ENCODE measurements at regions not wholly inside any gene's neighbourhood (a gene's known extent, or its start where the extent isn't known, plus 50 kb on each side); places are given as distances from the start of the nearest gene placed in this dataset.

GRCh38 chr5:116386633-116387032, 188.0 kb downstream of the SEMA6A start:
- no peak overlapping the region for H3K4me3 Mint-ChIP-seq (ENCODE audit: unreplicated experiment)
- no TSS peak for BruUV-seq (replicated peaks)
- intact Hi-C loops (cut with micrococcal nuclease; ENCODE audit: unreplicated experiment) = no loop called here
- Histone ChIP-seq H3K4me3 (ENCODE audit: low read depth, low read length) (no peak overlapping the region), H3K4me1 (no peaks in the 10 kb centered on the region), H3K36me3 (ENCODE audit: control insufficient read depth, insufficient read depth, low read length) (no peaks in the 10 kb centered on the region), H3K27me3 (replicated peaks; ENCODE audit: control insufficient read depth, insufficient read depth, low read length) (no peaks in the 10 kb centered on the region), H3K9me3 (no peaks in the 10 kb centered on the region; the same call in 1 of the 2 replicates)
- POLR2A ChIA-PET = no interaction called here
- TF ChIP-seq, protein P1, sequence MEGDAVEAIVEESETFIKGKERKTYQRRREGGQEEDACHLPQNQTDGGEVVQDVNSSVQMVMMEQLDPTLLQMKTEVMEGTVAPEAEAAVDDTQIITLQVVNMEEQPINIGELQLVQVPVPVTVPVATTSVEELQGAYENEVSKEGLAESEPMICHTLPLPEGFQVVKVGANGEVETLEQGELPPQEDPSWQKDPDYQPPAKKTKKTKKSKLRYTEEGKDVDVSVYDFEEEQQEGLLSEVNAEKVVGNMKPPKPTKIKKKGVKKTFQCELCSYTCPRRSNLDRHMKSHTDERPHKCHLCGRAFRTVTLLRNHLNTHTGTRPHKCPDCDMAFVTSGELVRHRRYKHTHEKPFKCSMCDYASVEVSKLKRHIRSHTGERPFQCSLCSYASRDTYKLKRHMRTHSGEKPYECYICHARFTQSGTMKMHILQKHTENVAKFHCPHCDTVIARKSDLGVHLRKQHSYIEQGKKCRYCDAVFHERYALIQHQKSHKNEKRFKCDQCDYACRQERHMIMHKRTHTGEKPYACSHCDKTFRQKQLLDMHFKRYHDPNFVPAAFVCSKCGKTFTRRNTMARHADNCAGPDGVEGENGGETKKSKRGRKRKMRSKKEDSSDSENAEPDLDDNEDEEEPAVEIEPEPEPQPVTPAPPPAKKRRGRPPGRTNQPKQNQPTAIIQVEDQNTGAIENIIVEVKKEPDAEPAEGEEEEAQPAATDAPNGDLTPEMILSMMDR (IDR thresholded peaks at IDR 0.05; ENCODE audit: insufficient read depth in 1 of 2, low read depth in 1 of 2, low read length in 1 of 2, severe bottlenecking in 1 of 2, unreplicated experiment in 1 of 2) = no peak
- peaks cover under 1% of the 10 kb centered on the region for H3K36me3 Mint-ChIP-seq (ENCODE audit: insufficient read depth, unreplicated experiment)
- CTCF ChIA-PET = no interaction called here
- H3K27me3 Mint-ChIP-seq (ENCODE audit: insufficient read depth, unreplicated experiment) = no peaks in the 10 kb centered on the region
- H3K27ac Mint-ChIP-seq (ENCODE audit: unreplicated experiment) = no peak overlapping the region
- H3K9me3 Mint-ChIP-seq (ENCODE audit: unreplicated experiment) = no peaks in the 10 kb centered on the region
- H3K4me1 Mint-ChIP-seq (ENCODE audit: low read depth, unreplicated experiment) = no peaks in the 10 kb centered on the region
- no peak for DNase-seq

DNA sequence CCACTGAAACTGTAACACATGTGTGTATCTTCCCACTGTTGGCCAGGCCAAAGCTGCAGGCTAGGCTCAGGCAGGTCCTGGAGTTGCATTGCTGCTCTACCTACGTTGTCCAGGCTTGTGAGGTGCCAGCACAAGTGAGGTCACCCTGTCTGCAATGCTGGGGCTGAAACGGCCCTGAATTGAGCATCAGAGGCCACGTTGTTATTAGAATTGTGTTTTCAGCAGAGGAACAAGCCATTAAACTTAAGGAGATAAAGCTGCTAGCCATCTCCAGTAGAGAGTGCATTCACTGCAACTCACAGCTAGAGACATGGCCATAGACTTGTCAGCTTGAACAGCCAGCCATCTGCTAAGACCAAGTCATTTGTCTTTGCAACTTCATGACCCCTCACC, 191.8 kb downstream of the SEMA6A start:
- no peak for DNase-seq
- no peaks in the 10 kb centered on the region for H3K9me3 Mint-ChIP-seq (ENCODE audit: unreplicated experiment)
- TF ChIP-seq, protein P1 (IDR thresholded peaks at IDR 0.05; ENCODE audit: insufficient read depth in 1 of 2, low read depth in 1 of 2, low read length in 1 of 2, severe bottlenecking in 1 of 2, unreplicated experiment in 1 of 2) = no peak
- H3K4me1 Mint-ChIP-seq (ENCODE audit: low read depth, unreplicated experiment) = no peaks in the 10 kb centered on the region
- no peaks in the 10 kb centered on the region for H3K27me3 Mint-ChIP-seq (ENCODE audit: insufficient read depth, unreplicated experiment)
- Histone ChIP-seq H3K9me3 (no peaks in the 10 kb centered on the region; the same call in 1 of the 2 replicates), H3K4me3 (ENCODE audit: low read depth, low read length) (no peak overlapping the region), H3K36me3 (ENCODE audit: control insufficient read depth, insufficient read depth, low read length) (no peaks in the 10 kb centered on the region), H3K4me1 (no peaks in the 10 kb centered on the region), H3K27me3 (replicated peaks; ENCODE audit: control insufficient read depth, insufficient read depth, low read length) (no peaks in the 10 kb centered on the region)
- H3K4me3 Mint-ChIP-seq (ENCODE audit: unreplicated experiment) = no peak overlapping the region
- peaks cover 5% of the 10 kb centered on the region for H3K36me3 Mint-ChIP-seq (ENCODE audit: insufficient read depth, unreplicated experiment)
- ChIA-PET POLR2A (no interaction called here), CTCF (no interaction called here)
- H3K27ac Mint-ChIP-seq (ENCODE audit: unreplicated experiment) = no peak overlapping the region
- intact Hi-C loops (cut with micrococcal nuclease; ENCODE audit: unreplicated experiment) = no loop called here
- BruUV-seq (replicated peaks) = no TSS peak

DNA sequence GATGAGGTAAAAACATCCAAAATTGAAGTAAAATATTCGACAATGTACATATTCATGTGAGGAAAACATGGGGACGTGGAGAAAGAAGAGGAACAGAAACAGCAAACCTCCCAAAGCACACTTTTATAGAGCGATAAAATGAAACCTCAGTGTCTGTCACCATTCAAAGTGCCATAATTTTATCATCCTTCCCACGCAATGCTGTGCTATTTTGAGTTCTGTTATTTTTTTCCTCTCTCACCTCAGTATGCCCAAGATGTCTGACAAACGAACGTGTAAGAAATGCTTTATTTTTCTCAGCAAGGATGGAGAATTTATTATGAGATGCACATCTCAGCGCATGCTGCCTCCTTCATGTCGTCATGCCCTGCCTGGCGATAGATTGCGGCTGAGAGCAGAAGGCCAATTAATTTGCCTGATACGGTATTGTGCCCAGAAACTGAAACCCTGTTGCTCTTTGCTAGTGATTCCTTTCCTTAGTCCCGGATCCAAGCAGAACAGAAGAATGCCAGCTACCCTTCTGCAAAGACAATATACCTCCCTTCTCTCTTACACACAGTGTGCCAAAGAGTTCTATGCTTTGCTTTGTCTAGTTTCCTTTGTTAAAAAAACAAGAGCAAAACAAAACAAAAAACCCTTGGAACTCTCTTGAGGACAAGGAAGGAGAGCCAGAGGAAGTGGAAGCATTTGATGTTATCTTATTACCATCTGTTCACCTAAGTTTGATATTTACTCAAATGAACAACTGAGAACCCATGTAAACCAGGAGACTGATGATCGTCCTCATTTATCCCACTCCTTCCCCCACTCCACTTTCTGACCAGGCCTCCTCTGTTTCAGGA, 192.4 kb downstream of the SEMA6A start:
- Mint-ChIP-seq H3K4me1 (ENCODE audit: low read depth, unreplicated experiment) (no peaks in the 10 kb centered on the region), H3K9me3 (ENCODE audit: unreplicated experiment) (no peaks in the 10 kb centered on the region), H3K27me3 (ENCODE audit: insufficient read depth, unreplicated experiment) (no peaks in the 10 kb centered on the region), H3K36me3 (ENCODE audit: insufficient read depth, unreplicated experiment) (peaks cover 5% of the 10 kb centered on the region), H3K4me3 (ENCODE audit: unreplicated experiment) (no peak overlapping the region), H3K27ac (ENCODE audit: unreplicated experiment) (no peak overlapping the region)
- CTCF ChIA-PET = no interaction called here
- Histone ChIP-seq H3K36me3 (ENCODE audit: control insufficient read depth, insufficient read depth, low read length) (no peaks in the 10 kb centered on the region), H3K4me3 (ENCODE audit: low read depth, low read length) (no peak overlapping the region), H3K4me1 (no peaks in the 10 kb centered on the region), H3K9me3 (no peaks in the 10 kb centered on the region), H3K27me3 (replicated peaks; ENCODE audit: control insufficient read depth, insufficient read depth, low read length) (no peaks in the 10 kb centered on the region)
- POLR2A ChIA-PET = no interaction called here
- BruUV-seq (replicated peaks) = no TSS peak
- TF ChIP-seq, protein P1 (IDR thresholded peaks at IDR 0.05; ENCODE audit: insufficient read depth in 1 of 2, low read depth in 1 of 2, low read length in 1 of 2, severe bottlenecking in 1 of 2, unreplicated experiment in 1 of 2) = no peak
- intact Hi-C loops (cut with micrococcal nuclease; ENCODE audit: unreplicated experiment) = no loop called here
- no peak for DNase-seq
